HCT116 (cell line): ENCODE measurements at regions not wholly inside any gene's neighbourhood (a gene's known extent, or its start where the extent isn't known, plus 50 kb on each side); places are given as distances from the start of the nearest gene placed in this dataset.

Experiments
- ATAC-seq: fragments of 200-7000 bp; cut with Tn5 transposase; 2 replicates; pipeline ENCODE4 v1.9.1; 2020; ENCODE audit warnings: mild to moderate bottlenecking, moderate library complexity
- BruUV-seq: library from RNA; stranded (reverse); fragments of 400-500 nt; replicated peaks from 2 replicates; lab custom pipeline; 2021; lab: Mats Ljungman, UMichigan
- CTCF ChIA-PET: fragments of 300-600 bp; sonication (Branson Sonifier 250); formaldehyde crosslinking; loops from one replicate; lab custom pipeline; 2021; ENCODE audit warnings: antibody characterized with exemption; lab: Charles Lee
- POLR2A ChIA-PET: fragments of 300-600, 350-600 bp; sonication (Branson Sonifier 250); formaldehyde crosslinking; loops from one replicate; lab custom pipeline; 2021; ENCODE audit warnings: antibody characterized with exemption; lab: Charles Lee
- RAD21 ChIA-PET, 2 experiments: fragments of 300-600 bp; sonication (Branson Sonifier 250); formaldehyde crosslinking; loops; one replicate each; lab custom pipeline; 2023; ENCODE audit warnings: low total read pairs in 2 of 2; ENCODE audit not compliant: uncharacterized antibody in 2 of 2, unreplicated experiment in 2 of 2, low non-redundant PET in 1 of 2; lab: Charles Lee
- DNase-seq: peaks from one replicate; pipeline ENCODE4 v3.0.0-alpha.2; 2010; ENCODE audit warnings: low read depth, low spot score
- H2AFZ ChIP-seq: fragments of 200-600 bp; shearing (Covaris generic), sonication (generic); 2 replicates; pipeline ENCODE4 v1.6.1; 2017; ENCODE audit warnings: low read depth, mixed run types, mixed read lengths, antibody characterized with exemption, low read length; ENCODE audit not compliant: poor library complexity, severe bottlenecking
- H3K27ac ChIP-seq: 2 replicates; pipeline ENCODE4 v1.5.1; 2012; ENCODE audit warnings: low read depth, low read length
- H3K27me3 ChIP-seq: fragments of 200-600 bp; sonication (generic); 2 replicates; pipeline ENCODE4 v1.6.1; 2016; ENCODE audit warnings: mixed run types, low read length, mixed read lengths; ENCODE audit not compliant: insufficient read depth
- H3K36me3 ChIP-seq, 2 experiments: fragments of 200-500 bp in 1 of 2; fragments of 200-600 bp in 1 of 2; sonication (Bioruptor generic) in 1 of 2; sonication (generic) in 1 of 2; 2 replicates each; pipeline versions ENCODE4 v1.5.1 to v1.6.1; 2014 to 2016; ENCODE audit warnings: low read length in 2 of 2, inconsistent platforms in 1 of 2, mixed read lengths in 1 of 2, mixed run types in 1 of 2; ENCODE audit not compliant: insufficient read depth in 2 of 2, control insufficient read depth in 1 of 2
- H3K4me1 ChIP-seq, 2 experiments: fragments of 200-600 bp in 1 of 2; sonication (generic) in 1 of 2; 2 replicates each; pipeline versions ENCODE4 v1.5.1 to v1.6.1; 2012 to 2017; ENCODE audit warnings: low read length in 2 of 2, inconsistent platforms in 1 of 2, mild to moderate bottlenecking in 1 of 2, mixed read lengths in 1 of 2, mixed run types in 1 of 2, moderate library complexity in 1 of 2; ENCODE audit not compliant: insufficient read depth in 2 of 2, control insufficient read depth in 1 of 2
- H3K4me2 ChIP-seq: fragments of 200-600 bp; sonication (generic); 2 replicates; pipeline ENCODE4 v1.6.1; 2017; ENCODE audit warnings: mixed run types, low read length, mixed read lengths
- H3K4me3 ChIP-seq, 2 experiments: fragments of 200-600 bp in 1 of 2; sonication (generic) in 1 of 2; replicated peaks in 1 of 2; 2 replicates each; pipeline ENCODE4 v1.5.1; 2011 to 2016; ENCODE audit warnings: low read length in 2 of 2, control low read depth in 1 of 2, low read depth in 1 of 2, mild to moderate bottlenecking in 1 of 2, mixed read lengths in 1 of 2, mixed run types in 1 of 2
- H3K79me2 ChIP-seq: fragments of 200-600 bp; sonication (generic); 2 replicates; pipeline ENCODE4 v1.6.1; 2017; ENCODE audit warnings: mild to moderate bottlenecking, mixed run types, low read length, moderate library complexity, mixed read lengths; ENCODE audit not compliant: insufficient read depth
- H3K9ac ChIP-seq: fragments of 200-600 bp; sonication (generic); 2 replicates; pipeline ENCODE4 v1.6.1; 2016; ENCODE audit warnings: low read length, mixed read lengths
- H3K9me2 ChIP-seq: fragments of 200-600 bp; sonication (generic), shearing (Covaris generic); 2 replicates; pipeline ENCODE4 v1.6.1; 2017; ENCODE audit warnings: mixed run types, mild to moderate bottlenecking, moderate library complexity; ENCODE audit not compliant: insufficient read depth
- H3K9me3 ChIP-seq, 2 experiments: fragments of 200-500 bp in 1 of 2; fragments of 200-600 bp in 1 of 2; sonication (Bioruptor generic) in 1 of 2; sonication (generic) in 1 of 2; 2 replicates each; pipeline ENCODE4 v1.6.1; 2014 to 2017; ENCODE audit warnings: low read length in 2 of 2, mixed read lengths in 2 of 2, inconsistent platforms in 1 of 2, low read depth in 1 of 2, mild to moderate bottlenecking in 1 of 2, mixed run types in 1 of 2, moderate library complexity in 1 of 2; ENCODE audit not compliant: control insufficient read depth in 1 of 2, insufficient read depth in 1 of 2
- H4K20me1 ChIP-seq: fragments of 200-600 bp; sonication (generic), shearing (Covaris generic); 2 replicates; pipeline ENCODE4 v1.6.1; 2017; ENCODE audit warnings: mixed run types, mild to moderate bottlenecking, moderate library complexity; ENCODE audit not compliant: insufficient read depth
- CTCF ChIP-seq, 3 experiments: fragments of 200-600 bp in 1 of 3; sonication (generic) in 1 of 3; IDR thresholded peaks in 2 of 3; conservative IDR thresholded peaks in 1 of 3; 2 replicates each; pipeline ENCODE4 v1.5.1; 2012 to 2017; ENCODE audit warnings: low read depth in 2 of 3, low read length in 2 of 3, antibody characterized with exemption in 1 of 3, borderline replicate concordance in 1 of 3, control low read depth in 1 of 3, mild to moderate bottlenecking in 1 of 3, mixed read lengths in 1 of 3, mixed run types in 1 of 3, moderate library complexity in 1 of 3; ENCODE audit not compliant: insufficient read depth in 1 of 3
- MAX ChIP-seq: IDR thresholded peaks from 2 replicates; pipeline ENCODE4 v1.6.1; 2012
- YY1 ChIP-seq: IDR thresholded peaks from 2 replicates; pipeline ENCODE4 v1.6.1; 2011; ENCODE audit warnings: low read length, low read depth, moderate library complexity, mild to moderate bottlenecking; ENCODE audit not compliant: insufficient replicate concordance; ENCODE audit errors: extremely low read depth
- intact Hi-C: fragments of 100-400 bp; cut with micrococcal nuclease; formaldehyde crosslinking; loops from 2 replicates; pipeline ENCODE4 v1.10.0; 2022

GRCh38 chr12:16719713-16720416 lies 113.9 kb upstream of the LMO3 start:
- Histone ChIP-seq H3K9me3 (no peaks in the 10 kb centered on the region), H3K27me3 (no peaks in the 10 kb centered on the region), H3K36me3 (no peaks in the 10 kb centered on the region), H3K4me1 (no peaks in the 10 kb centered on the region), H3K9me2 (no peaks in the 10 kb centered on the region), H3K4me2 (no peak overlapping the region), H3K9ac (no peak overlapping the region), H3K4me3 (no peak overlapping the region), H3K27ac (no peak overlapping the region), H4K20me1 (no peaks in the 10 kb centered on the region), H2AFZ (no peak overlapping the region), H3K79me2 (no peaks in the 10 kb centered on the region)
- TF ChIP-seq CTCF (IDR thresholded peaks at IDR 0.05 in 2 of 3, conservative IDR thresholded peaks at IDR 0.05 in 1 of 3; ENCODE audit: borderline replicate concordance in 1 of 3, insufficient read depth in 1 of 3, low read depth in 2 of 3, low read length in 2 of 3) (no peak), MAX (no peak)
- RAD21 ChIA-PET: no interaction called here
- DNase-seq (no peak), ATAC-seq (no peak)
- intact Hi-C loops: no loop called here
- POLR2A ChIA-PET: no interaction called here
- no TSS peak for BruUV-seq
- CTCF ChIA-PET: no interaction called here

DNA sequence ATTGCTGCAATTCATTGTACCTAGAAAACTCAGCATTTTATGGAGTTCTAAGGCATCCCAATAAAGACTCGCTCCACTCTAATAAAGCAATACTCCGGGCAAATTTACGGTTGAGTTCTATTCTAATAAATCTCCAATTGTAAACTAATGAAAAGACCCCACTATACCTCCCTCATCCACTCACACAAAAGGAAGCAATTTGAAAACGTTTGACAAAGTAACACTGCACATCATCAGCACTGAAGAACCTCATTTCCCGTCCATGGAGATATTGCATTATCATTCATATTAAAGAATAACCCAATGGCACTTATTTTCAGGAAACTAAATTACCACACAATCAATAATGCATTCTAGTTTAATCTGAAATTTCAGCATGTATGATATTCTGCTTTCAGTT lies 111.0 kb upstream of the LMO3 start:
- Histone ChIP-seq H4K20me1 (no peaks in the 10 kb centered on the region), H3K9ac (no peak overlapping the region), H3K36me3 (no peaks in the 10 kb centered on the region), H3K79me2 (no peaks in the 10 kb centered on the region), H3K9me2 (no peaks in the 10 kb centered on the region), H3K9me3 (no peaks in the 10 kb centered on the region), H2AFZ (no peak overlapping the region), H3K4me3 (no peak overlapping the region)
- RAD21 ChIA-PET: no interaction called here
- no peak for DNase-seq
- CTCF ChIA-PET: no interaction called here
- no peak for ATAC-seq
- POLR2A ChIA-PET: no interaction called here
- TF ChIP-seq YY1: no peak
- TF ChIP-seq, all 23 proteins: peak for 0
- no peak overlapping the region for H3K27ac ChIP-seq
- no peaks in the 10 kb centered on the region for H3K27me3 ChIP-seq
- intact Hi-C loops: no loop called here
- no peaks in the 10 kb centered on the region for H3K4me1 ChIP-seq
- H3K4me2 ChIP-seq: no peak overlapping the region
- BruUV-seq: no TSS peak
